D721Med (cell line): ENCODE measurements at regions not wholly inside any gene's neighbourhood (a gene's known extent, or its start where the extent isn't known, plus 50 kb on each side); places are given as distances from the start of the nearest gene placed in this dataset.

Experiments
- DNase-seq: peaks from one replicate; pipeline ENCODE4 v3.0.0; 2011; ENCODE audit warnings: low spot score; ENCODE audit not compliant: insufficient read length
- FAIRE-seq: peaks from 2 replicates; lab custom pipeline; 2011; peaks lifted over from hg19 to GRCh38; lab: Jason Lieb, UNC
- TF ChIP-seq, protein P1 (sequence below): IDR thresholded peaks from 2 replicates; pipeline ENCODE4 v1.5.1; 2012; ENCODE audit warnings: mild to moderate bottlenecking, control low read depth; ENCODE audit not compliant: insufficient read depth; ENCODE audit errors: missing control alignments

DNA sequence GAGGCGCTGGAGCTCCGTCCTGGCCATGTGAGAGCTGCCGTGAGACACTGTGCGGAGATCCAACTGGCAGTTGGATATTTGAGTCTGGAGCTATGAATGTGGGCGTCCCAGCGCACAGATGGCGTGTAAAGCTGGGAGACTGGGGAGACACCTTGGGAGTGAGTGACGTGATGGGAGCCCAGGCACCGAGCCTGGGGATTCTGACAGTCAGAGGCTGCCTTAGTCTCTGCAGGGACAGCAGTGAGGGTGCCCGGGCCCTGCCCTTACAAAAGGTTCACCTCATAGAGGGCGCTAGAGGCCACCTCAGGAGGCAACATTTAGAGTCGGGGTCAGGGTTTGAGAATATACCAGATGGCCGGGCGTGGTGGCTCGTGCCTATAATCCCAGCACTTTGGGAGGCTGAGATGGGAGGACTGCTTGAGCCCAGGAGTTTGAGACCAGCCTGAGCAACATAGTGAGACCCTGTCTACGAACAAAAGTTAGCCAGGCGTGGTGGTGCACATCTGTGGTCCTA is 194.1 kb upstream of the GSE1 start:
- DNase-seq (no peak), FAIRE-seq (no peak)
- TF ChIP-seq, protein P1, sequence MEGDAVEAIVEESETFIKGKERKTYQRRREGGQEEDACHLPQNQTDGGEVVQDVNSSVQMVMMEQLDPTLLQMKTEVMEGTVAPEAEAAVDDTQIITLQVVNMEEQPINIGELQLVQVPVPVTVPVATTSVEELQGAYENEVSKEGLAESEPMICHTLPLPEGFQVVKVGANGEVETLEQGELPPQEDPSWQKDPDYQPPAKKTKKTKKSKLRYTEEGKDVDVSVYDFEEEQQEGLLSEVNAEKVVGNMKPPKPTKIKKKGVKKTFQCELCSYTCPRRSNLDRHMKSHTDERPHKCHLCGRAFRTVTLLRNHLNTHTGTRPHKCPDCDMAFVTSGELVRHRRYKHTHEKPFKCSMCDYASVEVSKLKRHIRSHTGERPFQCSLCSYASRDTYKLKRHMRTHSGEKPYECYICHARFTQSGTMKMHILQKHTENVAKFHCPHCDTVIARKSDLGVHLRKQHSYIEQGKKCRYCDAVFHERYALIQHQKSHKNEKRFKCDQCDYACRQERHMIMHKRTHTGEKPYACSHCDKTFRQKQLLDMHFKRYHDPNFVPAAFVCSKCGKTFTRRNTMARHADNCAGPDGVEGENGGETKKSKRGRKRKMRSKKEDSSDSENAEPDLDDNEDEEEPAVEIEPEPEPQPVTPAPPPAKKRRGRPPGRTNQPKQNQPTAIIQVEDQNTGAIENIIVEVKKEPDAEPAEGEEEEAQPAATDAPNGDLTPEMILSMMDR = peak; percentile 37

DNA sequence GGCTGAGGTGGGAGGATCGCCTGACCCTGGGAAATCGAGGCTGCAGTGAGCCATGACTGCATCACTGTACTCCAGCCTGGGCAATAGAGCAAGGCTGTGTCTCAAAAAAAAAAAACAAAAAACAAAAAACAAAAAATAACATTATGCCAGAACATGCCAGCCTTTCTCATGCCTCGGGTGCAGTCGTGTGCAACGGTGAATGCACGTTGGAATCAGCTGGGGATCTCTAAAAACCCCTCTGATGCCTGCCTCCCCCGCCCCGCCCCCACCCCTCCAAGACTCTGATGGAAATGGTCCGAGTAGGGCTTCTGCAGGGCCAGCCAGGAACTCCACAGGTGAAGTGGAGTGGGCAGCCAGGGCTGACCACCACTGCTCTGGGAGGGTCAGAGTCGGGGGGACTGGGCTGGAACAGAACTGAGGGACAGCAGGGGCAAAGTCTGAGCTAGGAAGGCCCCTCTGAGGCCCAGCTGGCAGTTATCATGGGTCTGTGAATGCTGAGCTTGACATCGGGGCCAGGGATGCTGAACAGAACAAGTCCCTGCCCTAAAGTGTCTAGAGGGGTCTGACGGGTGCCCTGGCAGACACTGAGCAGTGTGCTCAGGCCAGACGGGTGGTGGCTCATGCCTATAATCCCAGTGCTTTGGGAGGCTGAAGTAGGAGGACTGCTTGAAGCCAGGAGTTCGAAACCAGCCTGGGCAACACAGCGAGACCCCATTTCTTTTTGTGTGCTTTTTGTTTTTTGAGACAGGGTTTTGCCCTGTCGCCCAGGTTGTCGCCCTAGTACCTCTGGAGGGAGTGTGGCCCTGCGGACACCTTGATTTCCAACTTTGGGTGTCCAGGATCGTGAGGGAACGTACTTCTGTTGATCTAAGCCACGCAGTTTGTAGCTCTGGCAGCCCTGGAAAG is 193.4 kb upstream of the GSE1 start:
- DNase-seq (no peak), FAIRE-seq (no peak)
- TF ChIP-seq, protein P1 = no peak

DNA sequence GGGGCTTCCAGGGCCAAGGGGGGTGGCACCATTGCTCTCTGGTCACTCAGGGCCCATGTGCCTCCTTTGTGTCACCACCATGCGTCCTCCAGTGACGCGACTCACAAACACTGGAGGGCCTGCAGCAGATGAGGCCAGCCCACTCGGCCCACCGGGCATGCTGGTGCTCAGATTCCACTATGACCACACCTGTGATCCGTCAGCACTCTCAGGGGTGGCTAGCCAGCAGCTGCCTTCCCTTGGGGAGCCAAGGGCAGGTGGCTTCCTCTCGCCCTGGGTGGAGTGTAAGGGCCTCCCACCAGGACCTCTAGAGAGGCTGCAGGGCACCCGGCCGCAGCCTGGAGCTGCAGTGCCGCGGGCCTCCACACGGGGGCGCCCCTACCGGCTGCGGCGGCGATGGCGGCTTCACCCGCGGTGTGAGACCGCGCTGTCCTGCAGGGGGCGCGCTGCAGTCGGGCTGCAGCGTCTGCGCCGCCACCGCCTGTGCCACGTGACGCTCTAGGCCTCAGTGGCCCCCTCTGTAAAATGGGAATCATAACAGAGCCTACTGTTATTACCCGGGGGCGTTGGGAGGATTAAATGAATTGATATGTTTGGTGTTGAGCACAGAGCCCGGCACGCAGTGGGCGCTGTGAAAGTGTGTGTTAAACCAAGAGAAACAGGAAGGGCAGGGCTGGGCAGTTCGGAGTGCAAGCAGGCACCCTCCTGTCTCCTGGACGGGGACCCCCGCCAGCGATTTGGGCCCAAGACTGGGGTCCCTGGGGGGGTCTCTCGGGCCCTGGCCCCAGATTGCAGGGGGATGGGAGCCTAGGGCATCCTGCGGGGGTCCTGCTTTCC is 192.4 kb upstream of the GSE1 start:
- TF ChIP-seq, protein P1 = peak; percentile 34
- DNase-seq (peak; percentile 52), FAIRE-seq (no peak)

DNA sequence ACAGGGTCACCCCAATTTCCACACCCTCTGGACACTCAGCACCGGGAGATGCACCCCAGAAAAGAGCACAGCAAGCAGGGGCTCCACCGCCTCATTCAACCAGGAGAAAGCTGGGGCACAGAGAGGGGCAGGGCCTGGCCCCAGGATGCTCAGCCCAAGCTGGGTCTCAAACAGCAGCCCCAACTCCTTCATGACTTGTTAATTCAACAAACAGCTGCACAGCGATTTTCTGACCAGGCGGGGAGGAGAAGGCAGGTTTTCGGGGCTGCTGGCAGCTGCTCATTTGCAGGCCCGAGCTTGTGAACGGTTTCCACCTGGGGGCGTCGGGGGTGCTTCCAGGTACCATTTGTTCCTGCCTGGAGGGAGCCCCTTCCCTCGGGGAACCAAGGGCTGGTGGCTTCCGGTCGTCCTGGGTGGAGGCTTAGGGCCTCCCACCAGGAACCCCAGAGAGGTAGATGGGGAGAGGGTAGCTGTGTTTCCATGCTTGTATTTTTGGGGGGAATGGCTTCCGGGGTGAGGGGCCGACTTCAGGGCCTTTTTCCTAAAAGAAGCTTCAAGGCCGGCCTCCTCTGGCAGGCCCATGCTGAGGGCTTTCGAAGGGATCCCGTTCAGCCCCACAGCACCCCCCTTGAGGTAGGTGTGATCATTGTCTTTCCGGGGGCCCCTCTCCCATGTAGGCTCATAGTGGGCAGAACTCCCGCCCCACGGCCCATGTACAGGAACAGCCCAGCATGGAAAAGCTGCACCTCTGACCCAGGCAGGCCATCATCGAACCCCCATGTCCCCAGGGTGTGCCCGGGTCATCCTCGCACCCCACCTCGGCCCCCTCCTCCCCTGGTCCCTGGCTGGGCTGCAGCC is 191.6 kb upstream of the GSE1 start:
- no peak for FAIRE-seq
- TF ChIP-seq, protein P1 = no peak

DNA sequence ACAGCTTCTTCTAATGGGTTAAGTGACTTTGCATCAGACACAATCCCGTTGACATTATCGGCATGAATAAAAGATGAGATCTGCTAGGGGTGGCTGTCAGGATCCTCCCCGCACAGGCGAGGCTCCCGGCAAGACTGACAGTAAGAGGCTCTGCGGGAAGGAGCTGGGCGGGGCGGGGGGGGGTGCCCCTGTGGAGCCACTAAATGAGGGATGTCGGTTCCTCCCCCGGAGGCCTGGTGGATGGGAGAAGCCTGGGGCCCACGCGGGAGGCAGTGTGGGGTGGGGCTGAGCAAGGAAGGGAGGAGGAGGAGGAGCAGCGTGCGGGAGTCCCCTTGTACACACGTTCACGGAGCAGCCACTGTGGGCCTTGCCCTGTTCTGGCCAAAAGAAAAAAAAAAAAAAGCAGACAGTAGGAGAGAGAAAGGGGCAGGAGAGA is 190.9 kb upstream of the GSE1 start:
- DNase-seq (no peak), FAIRE-seq (no peak)
- TF ChIP-seq, protein P1 = no peak

More for the DNA sequence above, 191.6 kb upstream of the GSE1 start:
- DNase-seq = no peak

DNA sequence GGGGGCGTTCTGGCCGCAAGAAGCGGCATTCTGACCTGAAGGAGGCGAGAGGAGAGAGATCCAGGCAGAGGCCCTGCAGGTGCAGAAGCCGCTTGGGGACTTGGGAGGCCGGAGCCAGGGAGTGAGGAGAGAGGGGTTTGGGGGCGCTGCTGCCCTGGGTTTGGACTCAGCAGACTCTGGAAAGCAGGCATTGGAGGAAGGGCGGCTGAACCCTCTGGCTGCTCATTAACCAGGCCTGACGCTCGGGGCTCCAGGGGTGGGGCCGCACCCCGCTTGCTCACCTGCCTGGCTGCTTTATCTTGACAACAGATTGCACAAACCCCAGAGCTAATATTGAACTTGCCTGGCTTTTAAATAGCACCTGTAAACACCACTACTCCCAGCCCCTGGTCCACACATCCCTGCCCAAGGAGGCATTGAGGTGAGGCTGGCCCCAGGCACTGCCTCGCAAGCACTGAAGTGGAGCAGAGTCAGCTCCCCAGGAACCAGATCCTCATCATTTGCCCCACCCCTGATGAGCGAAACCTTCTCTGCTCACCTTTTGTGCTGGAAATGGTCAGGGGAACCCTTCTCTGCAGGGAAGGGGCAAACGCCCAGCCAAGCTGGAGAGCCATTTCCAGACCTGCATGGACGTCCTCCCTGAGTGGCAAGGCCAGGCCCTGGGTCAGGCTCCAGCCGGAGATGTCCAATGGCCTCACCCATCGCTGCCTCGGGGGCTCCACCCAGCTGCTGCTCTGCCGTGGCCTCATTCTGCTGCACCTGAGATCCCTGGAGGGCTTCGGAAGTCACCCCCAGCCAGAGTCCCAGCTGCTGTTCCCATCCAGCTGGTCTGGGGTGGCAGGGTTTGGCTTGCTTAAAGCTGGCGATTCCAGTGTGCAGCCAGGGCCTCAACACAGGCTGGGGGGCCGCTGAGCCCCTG is 190.2 kb upstream of the GSE1 start:
- DNase-seq (no peak), FAIRE-seq (no peak)
- TF ChIP-seq, protein P1 = no peak
